K562 (cell line): ENCODE measurements at regions not wholly inside any gene's neighbourhood (a gene's known extent, or its start where the extent isn't known, plus 50 kb on each side); places are given as distances from the start of the nearest gene placed in this dataset.

ENCODE experiments used
- BMI1 ChIP-seq: fragments of 150-350 bp; IDR thresholded peaks from 2 replicates; pipeline ENCODE4 v1.6.1; 2014; ENCODE audit warnings: low read length
- CTCF ChIP-seq, 3 experiments: IDR thresholded peaks in 2 of 3; conservative IDR thresholded peaks in 1 of 3; 2 replicates each; pipeline ENCODE4 v1.5.1; 2011 to 2012; ENCODE audit warnings: low read length in 3 of 3, mild to moderate bottlenecking in 3 of 3, control low read depth in 2 of 3, improper control_type of control experiment in 1 of 3, inconsistent platforms in 1 of 3, low read depth in 1 of 3, mixed read lengths in 1 of 3, moderate library complexity in 1 of 3; ENCODE audit not compliant: insufficient read depth in 2 of 3
- EP300 ChIP-seq: IDR thresholded peaks from 2 replicates; pipeline ENCODE4 v1.6.1; 2012; ENCODE audit warnings: low read length, improper control_type of control experiment
- GATA2 ChIP-seq: sonication (generic); formaldehyde crosslinking; IDR thresholded peaks from 2 replicates; pipeline ENCODE4 v1.4.0; 2020; ENCODE audit warnings: mild to moderate bottlenecking, missing genetic modification reagents
- NR1H2 ChIP-seq: sonication (generic); formaldehyde crosslinking; IDR thresholded peaks from 2 replicates; pipeline ENCODE4 v1.4.0; 2020; ENCODE audit warnings: mild to moderate bottlenecking, missing genetic modification reagents
- PTBP1 ChIP-seq: fragments of 200-400 bp; formaldehyde crosslinking; IDR thresholded peaks from 2 replicates; pipeline ENCODE4 v1.6.1; 2017; ENCODE audit warnings: low read depth, low read length
- SMC3 ChIP-seq: conservative IDR thresholded peaks from 2 replicates; pipeline ENCODE4 v1.6.1; 2011; ENCODE audit warnings: low read depth, low read length, improper control_type of control experiment; ENCODE audit not compliant: insufficient read depth
- SRSF1 ChIP-seq: fragments of 200-400 bp; formaldehyde crosslinking; IDR thresholded peaks from 2 replicates; pipeline ENCODE4 v1.6.1; 2017; ENCODE audit warnings: mild to moderate bottlenecking, low read depth, low read length, moderate library complexity
- TCF7L2 ChIP-seq: fragments of 150-350 bp; IDR thresholded peaks from 2 replicates; pipeline ENCODE4 v1.6.1; 2016; ENCODE audit warnings: low read depth, mild to moderate bottlenecking, low read length, moderate library complexity
- ZNF830 ChIP-seq: fragments of 250-450 bp; sonication (Bioruptor Pico); IDR thresholded peaks from 2 replicates; pipeline ENCODE4 v1.5.0; 2021; ENCODE audit warnings: mild to moderate bottlenecking

DNA sequence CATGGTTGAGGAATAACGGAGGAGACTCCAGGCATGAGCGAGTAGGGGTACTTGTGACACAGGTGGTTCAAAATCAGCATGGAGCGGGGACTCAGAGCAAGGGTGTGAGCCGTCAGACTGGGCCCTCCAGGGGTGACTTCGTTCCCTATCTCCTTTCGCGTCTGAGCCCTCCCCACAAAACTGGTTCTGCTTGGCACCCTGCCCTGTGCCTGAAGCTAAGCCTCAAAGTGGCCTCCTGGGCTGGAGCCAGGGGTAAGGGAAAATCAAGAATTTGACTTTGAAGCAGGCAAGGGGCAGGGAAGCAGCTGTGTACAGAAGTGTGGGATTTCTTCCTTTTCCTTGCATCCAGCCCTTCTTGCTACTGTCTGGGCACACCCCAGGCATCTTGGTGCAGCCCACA is 331.5 kb upstream of the AJAP1 start:
- TF ChIP-seq EP300 (no peak), BMI1 (no peak), CTCF (IDR thresholded peaks at IDR 0.05 in 2 of 3, conservative IDR thresholded peaks at IDR 0.05 in 1 of 3; ENCODE audit: insufficient read depth in 2 of 3, low read depth in 1 of 3, low read length in 3 of 3) (no peak), TCF7L2 (no peak), SRSF1 (no peak), GATA2 (CRISPR knock-in tag) (no peak), PTBP1 (no peak), ZNF830 (CRISPR knock-in tag) (no peak), SMC3 (no peak), NR1H2 (CRISPR knock-in tag) (no peak)
